Endodermal cell (in vitro differentiated cells): ENCODE measurements at regions not wholly inside any gene's neighbourhood (a gene's known extent, or its start where the extent isn't known, plus 50 kb on each side); places are given as distances from the start of the nearest gene placed in this dataset.

Experiments used
- DNase-seq: peaks from one replicate; pipeline ENCODE4 v3.0.0-alpha.2; 2017
- H3K27ac ChIP-seq: 2 replicates; pipeline ENCODE4 v1.5.1; 2013; ENCODE audit warnings: mild to moderate bottlenecking, low read depth, low read length, moderate library complexity
- H3K27me3 ChIP-seq: 2 replicates; pipeline ENCODE4 v1.6.1; 2013; ENCODE audit warnings: mild to moderate bottlenecking, low read length, moderate library complexity; ENCODE audit not compliant: insufficient read depth, control insufficient read depth, poor library complexity, severe bottlenecking
- H3K36me3 ChIP-seq: 2 replicates; pipeline ENCODE4 v1.7.0; 2013; ENCODE audit warnings: mild to moderate bottlenecking, low read length, moderate library complexity; ENCODE audit not compliant: control insufficient read depth, insufficient read depth
- H3K4me1 ChIP-seq: one replicate; pipeline ENCODE4 v1.7.0; 2013; ENCODE audit warnings: low read length; ENCODE audit not compliant: control insufficient read depth, insufficient read depth
- H3K4me3 ChIP-seq: 2 replicates; pipeline ENCODE4 v1.5.1; 2013; ENCODE audit warnings: mild to moderate bottlenecking, low read length, moderate library complexity
- H3K9ac ChIP-seq: 2 replicates; pipeline ENCODE4 v1.6.1; 2013; ENCODE audit warnings: mild to moderate bottlenecking, low read length, moderate library complexity; ENCODE audit not compliant: poor library complexity, severe bottlenecking; ENCODE audit errors: extremely low read depth
- H3K9me3 ChIP-seq: 2 replicates; pipeline ENCODE4 v1.6.1; 2013; ENCODE audit warnings: mild to moderate bottlenecking, low read length, moderate library complexity; ENCODE audit not compliant: control insufficient read depth
- H3K27ac Mint-ChIP-seq: 2 replicates; pipeline ENCODE4 v1.8.0; 2020; ENCODE audit warnings: mixed read lengths
- H3K27me3 Mint-ChIP-seq: 2 replicates; pipeline ENCODE4 v1.8.0; 2021; ENCODE audit warnings: mild to moderate bottlenecking, mixed read lengths; ENCODE audit not compliant: insufficient read depth
- H3K36me3 Mint-ChIP-seq: 2 replicates; pipeline ENCODE4 v1.8.0; 2020; ENCODE audit warnings: low read depth, mixed read lengths
- H3K4me1 Mint-ChIP-seq: 2 replicates; pipeline ENCODE4 v1.8.0; 2020; ENCODE audit warnings: mixed read lengths
- H3K4me3 Mint-ChIP-seq: 2 replicates; pipeline ENCODE4 v1.8.0; 2020; ENCODE audit warnings: mild to moderate bottlenecking, moderate library complexity, mixed read lengths
- H3K9me3 Mint-ChIP-seq: 2 replicates; pipeline ENCODE4 v1.8.0; 2020; ENCODE audit warnings: mild to moderate bottlenecking, mixed read lengths
- WGBS, 2 experiments: methylation state at CpG; one replicate each; pipeline versions ENCODE4 v1.1.5 to v1.1.7; 2013; ENCODE audit warnings: missing lambda C conversion rate in 2 of 2, mixed read lengths in 1 of 2; ENCODE audit not compliant: insufficient coverage in 1 of 2, insufficient read length in 1 of 2; 5-methylcytosine and 5-hydroxymethylcytosine counted together
- TF ChIP-seq, protein P1 (sequence below): fragments of 200-600 bp; sonication (generic); conservative IDR thresholded peaks from 2 replicates; pipeline ENCODE4 v1.5.0; 2021; ENCODE audit warnings: antibody characterized with exemption, mild to moderate bottlenecking

DNA sequence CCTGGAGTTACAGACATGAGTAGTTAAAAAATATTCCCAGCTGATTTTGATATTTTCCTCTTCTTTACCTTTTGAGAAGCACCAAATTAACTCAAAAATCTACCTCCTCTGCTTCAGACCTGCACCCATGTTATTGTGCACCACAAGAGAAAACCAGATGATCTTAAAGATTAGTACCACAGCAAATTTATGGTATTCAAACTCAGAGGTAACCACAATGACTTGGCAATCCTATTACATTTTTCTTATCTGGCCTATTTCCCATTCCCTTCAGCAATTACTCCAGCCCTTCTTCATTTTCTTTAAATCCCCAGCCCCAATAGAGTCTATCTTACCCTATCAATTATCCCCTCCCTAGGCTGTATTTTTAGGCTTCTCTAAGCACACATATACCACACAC, 535.1 kb downstream of the FAT4 start:
- DNase-seq, result no peak
- Mint-ChIP-seq H3K27ac (no peak overlapping the region), H3K9me3 (no peaks in the 10 kb centered on the region), H3K36me3 (no peaks in the 10 kb centered on the region), H3K4me3 (no peak overlapping the region), H3K27me3 (no peaks in the 10 kb centered on the region), H3K4me1 (no peaks in the 10 kb centered on the region)
- Histone ChIP-seq H3K27me3 (no peaks in the 10 kb centered on the region), H3K27ac (no peak overlapping the region), H3K9ac (no peak overlapping the region), H3K36me3 (no peaks in the 10 kb centered on the region), H3K9me3 (no peaks in the 10 kb centered on the region), H3K4me1 (no peaks in the 10 kb centered on the region), H3K4me3 (no peak overlapping the region)
- TF ChIP-seq, protein P1, sequence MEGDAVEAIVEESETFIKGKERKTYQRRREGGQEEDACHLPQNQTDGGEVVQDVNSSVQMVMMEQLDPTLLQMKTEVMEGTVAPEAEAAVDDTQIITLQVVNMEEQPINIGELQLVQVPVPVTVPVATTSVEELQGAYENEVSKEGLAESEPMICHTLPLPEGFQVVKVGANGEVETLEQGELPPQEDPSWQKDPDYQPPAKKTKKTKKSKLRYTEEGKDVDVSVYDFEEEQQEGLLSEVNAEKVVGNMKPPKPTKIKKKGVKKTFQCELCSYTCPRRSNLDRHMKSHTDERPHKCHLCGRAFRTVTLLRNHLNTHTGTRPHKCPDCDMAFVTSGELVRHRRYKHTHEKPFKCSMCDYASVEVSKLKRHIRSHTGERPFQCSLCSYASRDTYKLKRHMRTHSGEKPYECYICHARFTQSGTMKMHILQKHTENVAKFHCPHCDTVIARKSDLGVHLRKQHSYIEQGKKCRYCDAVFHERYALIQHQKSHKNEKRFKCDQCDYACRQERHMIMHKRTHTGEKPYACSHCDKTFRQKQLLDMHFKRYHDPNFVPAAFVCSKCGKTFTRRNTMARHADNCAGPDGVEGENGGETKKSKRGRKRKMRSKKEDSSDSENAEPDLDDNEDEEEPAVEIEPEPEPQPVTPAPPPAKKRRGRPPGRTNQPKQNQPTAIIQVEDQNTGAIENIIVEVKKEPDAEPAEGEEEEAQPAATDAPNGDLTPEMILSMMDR, result no peak

DNA sequence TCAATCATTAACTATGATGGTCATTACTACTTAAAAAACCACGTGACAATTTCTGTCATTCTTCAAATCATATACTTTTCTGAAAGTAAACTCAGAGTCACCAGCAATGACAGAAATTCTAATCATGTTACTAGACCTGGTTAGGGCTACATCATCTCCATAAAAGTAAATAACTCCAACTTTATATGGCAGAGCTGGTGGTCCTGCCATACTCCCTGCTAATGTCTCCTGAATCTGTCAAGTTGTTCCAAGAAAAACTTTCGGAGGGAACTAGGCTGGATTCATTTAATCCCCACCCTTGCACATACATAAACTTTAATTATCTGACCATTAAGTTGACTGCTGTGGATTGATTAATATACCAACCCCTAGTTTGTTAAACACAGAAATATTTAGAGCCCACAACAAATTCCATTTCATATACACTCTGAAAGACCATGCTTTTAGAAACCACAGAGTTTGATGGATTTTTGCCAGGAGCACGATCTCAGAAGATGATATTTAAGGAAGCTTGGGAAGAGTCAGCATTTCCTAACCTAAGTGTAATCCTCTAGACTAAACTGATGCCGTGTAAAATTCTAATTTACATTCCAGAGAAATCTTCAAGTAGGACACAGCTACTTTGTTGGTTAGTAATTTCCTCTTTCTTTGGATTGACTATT, 577.0 kb downstream of the FAT4 start:
- H3K36me3 Mint-ChIP-seq, result no peaks in the 10 kb centered on the region
- Histone ChIP-seq H3K9ac (no peak overlapping the region), H3K36me3 (no peaks in the 10 kb centered on the region), H3K4me3 (no peak overlapping the region), H3K27ac (no peak overlapping the region), H3K27me3 (no peaks in the 10 kb centered on the region), H3K4me1 (no peaks in the 10 kb centered on the region), H3K9me3 (no peaks in the 10 kb centered on the region)
- no peaks in the 10 kb centered on the region for H3K4me1 Mint-ChIP-seq
- no peaks in the 10 kb centered on the region for H3K9me3 Mint-ChIP-seq
- no peak for DNase-seq
- no peak overlapping the region for H3K27ac Mint-ChIP-seq
- WGBS, 2 experiments, result 94 to 100% methylated on average over 2 to 4 of the region's 4 CpGs
- no peak overlapping the region for H3K4me3 Mint-ChIP-seq
- H3K27me3 Mint-ChIP-seq, result no peaks in the 10 kb centered on the region
- TF ChIP-seq, protein P1, result no peak

DNA sequence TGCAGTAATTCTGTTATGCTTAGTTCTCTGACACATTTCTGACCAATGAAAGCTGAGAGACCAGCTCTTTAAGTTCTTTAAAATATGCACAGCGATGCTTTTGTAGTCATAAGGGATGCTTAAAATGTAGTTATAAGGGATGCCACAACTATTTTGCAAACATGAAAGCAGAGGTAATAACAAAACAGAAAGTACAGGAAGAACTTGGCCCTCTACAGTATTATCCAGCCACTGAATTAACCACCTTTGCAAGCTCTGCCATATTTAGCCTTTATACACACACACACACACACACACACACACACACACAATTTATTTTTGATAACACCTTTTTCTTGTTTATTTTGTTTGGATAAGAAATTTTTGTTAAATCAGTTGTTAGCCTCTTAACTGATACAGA, 590.0 kb downstream of the FAT4 start:
- H3K27ac Mint-ChIP-seq, result no peak overlapping the region
- Histone ChIP-seq H3K9me3 (no peaks in the 10 kb centered on the region), H3K36me3 (no peaks in the 10 kb centered on the region), H3K27me3 (no peaks in the 10 kb centered on the region), H3K27ac (no peak overlapping the region), H3K4me1 (no peaks in the 10 kb centered on the region), H3K4me3 (no peak overlapping the region), H3K9ac (no peak overlapping the region)
- TF ChIP-seq, protein P1, result no peak
- no peaks in the 10 kb centered on the region for H3K27me3 Mint-ChIP-seq
- WGBS, 2 experiments, result 88 to 100% methylated on average over 1 of the region's 1 CpG
- no peaks in the 10 kb centered on the region for H3K4me1 Mint-ChIP-seq
- no peak overlapping the region for H3K4me3 Mint-ChIP-seq
- H3K9me3 Mint-ChIP-seq, result no peaks in the 10 kb centered on the region
- H3K36me3 Mint-ChIP-seq, result no peaks in the 10 kb centered on the region
- DNase-seq, result no peak
